Karpas-422 (cell line): ENCODE measurements at regions not wholly inside any gene's neighbourhood (a gene's known extent, or its start where the extent isn't known, plus 50 kb on each side); places are given as distances from the start of the nearest gene placed in this dataset.

Experiments
- DNase-seq: peaks from one replicate; pipeline ENCODE4 v3.0.0-alpha.2; 2015
- H2AFZ ChIP-seq: fragments of 200-600 bp; sonication (generic); 2 replicates; pipeline ENCODE4 v1.6.1; 2014; ENCODE audit warnings: antibody characterized with exemption, low read length, mixed read lengths
- H3K27ac ChIP-seq: fragments of 200-600 bp; sonication (generic); 2 replicates; pipeline ENCODE4 v1.5.1; 2014; ENCODE audit warnings: mild to moderate bottlenecking, low read length, moderate library complexity
- H3K27me3 ChIP-seq: fragments of 200-600 bp; sonication (generic); 2 replicates; pipeline ENCODE4 v1.6.1; 2014; ENCODE audit warnings: low read length, mixed read lengths
- H3K36me3 ChIP-seq: fragments of 200-600 bp; sonication (generic); 2 replicates; pipeline ENCODE4 v1.6.1; 2014; ENCODE audit warnings: low read length, mixed read lengths; ENCODE audit not compliant: insufficient read depth
- H3K4me1 ChIP-seq: fragments of 200-600 bp; sonication (generic); 2 replicates; pipeline ENCODE4 v1.6.1; 2014; ENCODE audit warnings: mild to moderate bottlenecking, low read length, mixed read lengths
- H3K4me2 ChIP-seq: fragments of 200-600 bp; sonication (generic); 2 replicates; pipeline ENCODE4 v1.6.1; 2014; ENCODE audit warnings: low read length, low read depth, mild to moderate bottlenecking; ENCODE audit not compliant: poor library complexity, severe bottlenecking
- H3K4me3 ChIP-seq: fragments of 200-600 bp; sonication (generic); 2 replicates; pipeline ENCODE4 v1.5.1; 2014; ENCODE audit warnings: mild to moderate bottlenecking, antibody characterized with exemption, low read length, mixed read lengths
- H3K79me2 ChIP-seq: fragments of 200-600 bp; sonication (generic); 2 replicates; pipeline ENCODE4 v1.6.1; 2014; ENCODE audit warnings: mild to moderate bottlenecking, low read length, mixed read lengths
- H3K9ac ChIP-seq: fragments of 200-600 bp; sonication (generic); 2 replicates; pipeline ENCODE4 v1.6.0; 2014; ENCODE audit warnings: low read length
- H3K9me2 ChIP-seq: fragments of 200-600 bp; sonication (generic), shearing (Covaris generic); replicated peaks from 2 replicates; pipeline ENCODE4 v1.6.0; 2014; ENCODE audit warnings: mild to moderate bottlenecking, low read length, moderate library complexity; ENCODE audit not compliant: insufficient read depth
- H3K9me3 ChIP-seq: fragments of 300-700, 200-600 bp; sonication (generic); 2 replicates; pipeline ENCODE4 v1.6.1; 2014; ENCODE audit warnings: low read length, mixed read lengths
- H4K20me1 ChIP-seq: fragments of 200-600 bp; sonication (generic); 2 replicates; pipeline ENCODE4 v1.6.1; 2014; ENCODE audit warnings: mild to moderate bottlenecking, antibody characterized with exemption, low read length, low read depth; ENCODE audit not compliant: insufficient read depth

- DNase-seq: no peak
- no peaks in the 10 kb centered on the region for H4K20me1 ChIP-seq
- no peak overlapping the region for H3K4me2 ChIP-seq
- H2AFZ ChIP-seq: no peak overlapping the region
- H3K4me1 ChIP-seq: no peaks in the 10 kb centered on the region
- H3K27ac ChIP-seq: no peak overlapping the region
- H3K9me3 ChIP-seq: peaks cover 9% of the 10 kb centered on the region
- H3K4me3 ChIP-seq: no peak overlapping the region
- no peaks in the 10 kb centered on the region for H3K36me3 ChIP-seq
- no peaks in the 10 kb centered on the region for H3K9me2 ChIP-seq
- no peaks in the 10 kb centered on the region for H3K79me2 ChIP-seq
- no peak overlapping the region for H3K9ac ChIP-seq
- H3K27me3 ChIP-seq: no peaks in the 10 kb centered on the region
Measured at GRCh38 chr11:41845066-41845465, 385.6 kb upstream of the LRRC4C start.

DNA sequence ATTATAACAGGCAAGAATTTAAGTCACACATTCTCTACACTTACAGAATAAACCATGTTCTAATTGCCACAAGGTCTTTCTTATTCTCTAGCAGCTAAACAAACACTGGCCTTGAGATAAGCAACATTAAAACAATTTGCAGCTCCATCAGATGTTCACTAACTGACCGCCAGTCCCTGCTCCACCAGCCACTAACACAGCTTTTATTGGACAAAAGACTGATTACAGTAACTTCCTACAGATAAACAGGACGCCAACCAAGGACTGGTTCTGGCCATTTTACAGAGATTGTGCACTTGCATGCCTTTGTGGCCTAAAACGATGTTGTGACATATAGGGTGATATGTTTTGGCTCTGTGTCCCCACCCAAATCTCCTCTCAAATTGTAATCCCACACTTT lies 388.9 kb upstream of the LRRC4C start:
- no peak for DNase-seq
- Histone ChIP-seq H3K79me2 (no peaks in the 10 kb centered on the region), H3K4me3 (no peak overlapping the region), H4K20me1 (no peaks in the 10 kb centered on the region), H3K27me3 (no peaks in the 10 kb centered on the region), H3K9ac (no peak overlapping the region), H3K4me1 (no peaks in the 10 kb centered on the region), H3K4me2 (no peak overlapping the region), H3K9me3 (peaks cover 15% of the 10 kb centered on the region), H3K9me2 (no peaks in the 10 kb centered on the region), H2AFZ (no peak overlapping the region), H3K27ac (no peak overlapping the region), H3K36me3 (no peaks in the 10 kb centered on the region)

GRCh38 chr11:41849250-41849649 lies 389.8 kb upstream of the LRRC4C start:
- Histone ChIP-seq H3K79me2 (no peaks in the 10 kb centered on the region), H3K4me1 (no peaks in the 10 kb centered on the region), H3K27me3 (no peaks in the 10 kb centered on the region), H3K36me3 (no peaks in the 10 kb centered on the region), H2AFZ (no peak overlapping the region), H3K9me3 (peaks cover 15% of the 10 kb centered on the region), H3K4me3 (no peak overlapping the region), H3K27ac (no peak overlapping the region), H3K9me2 (no peaks in the 10 kb centered on the region), H4K20me1 (no peaks in the 10 kb centered on the region), H3K4me2 (no peak overlapping the region), H3K9ac (no peak overlapping the region)
- no peak for DNase-seq

GRCh38 chr11:41851743-41852142 lies 392.3 kb upstream of the LRRC4C start:
- Histone ChIP-seq H3K4me1 (no peaks in the 10 kb centered on the region), H3K4me2 (no peak overlapping the region), H3K9ac (no peak overlapping the region), H3K9me3 (peaks cover 22% of the 10 kb centered on the region), H3K9me2 (no peaks in the 10 kb centered on the region), H2AFZ (no peak overlapping the region), H3K79me2 (no peaks in the 10 kb centered on the region), H3K27me3 (no peaks in the 10 kb centered on the region), H4K20me1 (no peaks in the 10 kb centered on the region), H3K27ac (no peak overlapping the region), H3K4me3 (no peak overlapping the region), H3K36me3 (no peaks in the 10 kb centered on the region)
- no peak for DNase-seq

DNA sequence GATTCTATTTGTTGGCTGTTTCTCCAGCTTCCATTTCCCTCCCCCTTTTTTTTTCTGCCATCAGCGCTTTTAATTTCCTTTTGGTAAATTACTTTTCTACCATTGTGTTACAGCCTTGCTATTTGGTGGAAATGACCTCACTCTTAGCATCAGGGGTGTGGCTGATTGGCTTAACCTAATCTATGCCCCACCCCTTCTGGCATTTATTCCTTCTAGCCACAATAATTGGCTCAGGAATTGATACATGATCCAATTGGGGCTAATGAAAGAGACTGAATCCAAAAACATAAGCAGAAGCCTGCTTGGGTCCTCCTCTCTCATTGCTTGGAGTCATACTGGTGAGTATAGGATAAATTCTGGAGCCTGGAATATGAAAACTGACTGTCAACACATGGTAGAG lies 402.4 kb upstream of the LRRC4C start:
- peaks cover 5% of the 10 kb centered on the region; the same call in 1 of the 2 replicates for H3K9me2 ChIP-seq
- H3K9ac ChIP-seq: no peak overlapping the region
- H3K4me2 ChIP-seq: no peak overlapping the region
- H2AFZ ChIP-seq: no peak overlapping the region
- H3K27ac ChIP-seq: no peak overlapping the region
- H3K4me3 ChIP-seq: no peak overlapping the region
- DNase-seq: no peak
- no peaks in the 10 kb centered on the region for H3K27me3 ChIP-seq
- H4K20me1 ChIP-seq: no peaks in the 10 kb centered on the region
- no peaks in the 10 kb centered on the region for H3K4me1 ChIP-seq
- no peaks in the 10 kb centered on the region for H3K36me3 ChIP-seq
- peaks cover 35% of the 10 kb centered on the region for H3K9me3 ChIP-seq
- no peaks in the 10 kb centered on the region for H3K79me2 ChIP-seq

DNA sequence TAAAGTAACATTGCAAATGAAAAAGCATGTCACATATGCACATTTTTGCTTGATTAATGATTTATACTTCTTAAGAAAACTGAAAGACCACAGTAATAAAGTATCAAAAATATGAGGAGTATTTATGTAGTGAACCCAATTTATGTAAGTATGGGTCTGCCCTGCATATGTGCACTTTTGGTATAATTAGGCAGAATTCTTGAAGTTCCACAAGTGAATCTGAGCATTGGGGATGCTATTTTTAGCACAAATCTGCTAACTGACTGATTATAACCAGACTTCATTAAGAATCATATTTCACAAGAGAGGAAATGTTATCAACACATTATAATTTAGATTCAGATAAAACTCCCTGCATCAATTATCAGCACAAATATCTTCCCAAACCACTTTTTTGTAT lies 407.1 kb upstream of the LRRC4C start:
- Histone ChIP-seq H3K9ac (no peak overlapping the region), H3K27me3 (no peaks in the 10 kb centered on the region), H2AFZ (no peak overlapping the region), H3K4me1 (no peaks in the 10 kb centered on the region), H4K20me1 (no peaks in the 10 kb centered on the region), H3K9me2 (no peaks in the 10 kb centered on the region; the same call in 1 of the 2 replicates), H3K4me3 (no peak overlapping the region), H3K4me2 (no peak overlapping the region), H3K9me3 (peaks cover 25% of the 10 kb centered on the region), H3K36me3 (no peaks in the 10 kb centered on the region), H3K27ac (no peak overlapping the region), H3K79me2 (no peaks in the 10 kb centered on the region)
- DNase-seq: no peak

GRCh38 chr11:41868606-41869005 lies 409.2 kb upstream of the LRRC4C start:
- no peaks in the 10 kb centered on the region for H3K79me2 ChIP-seq
- no peaks in the 10 kb centered on the region for H4K20me1 ChIP-seq
- peaks cover 21% of the 10 kb centered on the region for H3K9me3 ChIP-seq
- no peaks in the 10 kb centered on the region for H3K27me3 ChIP-seq
- H3K9ac ChIP-seq: no peak overlapping the region
- H3K4me2 ChIP-seq: no peak overlapping the region
- H3K36me3 ChIP-seq: no peaks in the 10 kb centered on the region
- H3K27ac ChIP-seq: no peak overlapping the region
- H2AFZ ChIP-seq: no peak overlapping the region
- DNase-seq: no peak
- H3K4me3 ChIP-seq: no peak overlapping the region
- no peaks in the 10 kb centered on the region; the same call in 1 of the 2 replicates for H3K9me2 ChIP-seq
- H3K4me1 ChIP-seq: no peaks in the 10 kb centered on the region

GRCh38 chr11:41872426-41872825 lies 413.0 kb upstream of the LRRC4C start:
- H3K9ac ChIP-seq: no peak overlapping the region
- H3K27ac ChIP-seq: no peak overlapping the region

GRCh38 chr11:41872870-41873269 lies 413.4 kb upstream of the LRRC4C start:
- no peaks in the 10 kb centered on the region for H3K79me2 ChIP-seq
- no peak overlapping the region for H3K27ac ChIP-seq
- H2AFZ ChIP-seq: no peak overlapping the region
- H3K9me3 ChIP-seq: peaks cover 19% of the 10 kb centered on the region
- H3K9ac ChIP-seq: no peak overlapping the region
- H4K20me1 ChIP-seq: no peaks in the 10 kb centered on the region
- DNase-seq: no peak
- no peak overlapping the region for H3K4me3 ChIP-seq
- no peaks in the 10 kb centered on the region for H3K27me3 ChIP-seq
- H3K4me1 ChIP-seq: no peaks in the 10 kb centered on the region
- no peaks in the 10 kb centered on the region for H3K9me2 ChIP-seq
- no peaks in the 10 kb centered on the region for H3K36me3 ChIP-seq
- H3K4me2 ChIP-seq: no peak overlapping the region

More at GRCh38 chr11:41872426-41872825, 413.0 kb upstream of the LRRC4C start:
- Histone ChIP-seq H3K79me2 (no peaks in the 10 kb centered on the region), H3K4me3 (no peak overlapping the region), H3K4me2 (no peak overlapping the region), H3K9me2 (no peaks in the 10 kb centered on the region), H3K36me3 (no peaks in the 10 kb centered on the region), H2AFZ (no peak overlapping the region), H3K4me1 (no peaks in the 10 kb centered on the region), H3K27me3 (no peaks in the 10 kb centered on the region), H3K9me3 (peaks cover 19% of the 10 kb centered on the region), H4K20me1 (no peaks in the 10 kb centered on the region)
- no peak for DNase-seq
